ENCODE measurements at regions not wholly inside any gene's neighbourhood (a gene's known extent, or its start where the extent isn't known, plus 50 kb on each side); places are given as distances from the start of the nearest gene placed in this dataset.

- in situ Hi-C loops (cut with HindIII; ENCODE audit: low sequenced_read_pairs) = no loop called here
Observed at GRCh38 chr1:63034256-63034655, 250.3 kb downstream of the ATG4C start.

DNA sequence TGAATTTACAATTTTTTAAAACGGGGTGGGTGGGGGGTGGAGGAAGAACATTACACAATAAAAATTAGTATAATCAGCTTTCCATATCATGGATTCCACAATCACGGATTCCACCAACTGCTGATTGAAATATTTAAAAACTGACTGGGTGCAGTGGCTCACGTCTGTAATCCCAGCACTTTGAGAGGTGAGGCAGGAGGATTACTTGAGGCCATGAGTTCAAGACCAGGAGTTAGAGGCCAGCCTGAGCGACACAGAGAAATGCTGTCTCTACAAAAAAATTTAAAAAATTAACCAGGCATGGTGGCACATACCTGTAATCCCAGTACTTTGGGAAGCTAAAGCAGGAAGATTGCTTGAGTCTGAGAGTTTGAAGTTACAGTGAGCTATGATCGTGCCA is 254.7 kb downstream of the ATG4C start:
- in situ Hi-C loops (cut with HindIII; ENCODE audit: low sequenced_read_pairs) = no loop called here

DNA sequence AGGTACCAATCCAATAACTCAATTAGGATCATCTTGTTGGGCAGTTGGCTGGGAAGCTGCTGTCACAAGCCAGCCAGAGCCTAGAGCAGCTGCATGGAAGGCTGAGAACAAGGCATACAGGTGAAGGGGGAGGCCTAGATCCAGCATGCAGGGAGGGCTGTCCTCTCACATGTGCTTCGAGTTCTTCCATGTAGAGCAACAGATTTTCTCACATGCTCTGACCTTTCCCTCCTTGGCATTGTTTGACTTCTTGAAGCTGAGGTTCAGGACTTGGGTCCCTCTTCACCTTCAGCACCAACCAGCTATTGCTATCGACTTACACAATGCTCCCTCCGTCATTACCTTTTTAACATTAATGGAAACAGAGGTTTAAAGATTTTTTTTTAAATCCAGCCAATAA is 257.7 kb downstream of the ATG4C start:
- in situ Hi-C loops (cut with HindIII; ENCODE audit: low sequenced_read_pairs) = no loop called here

- in situ Hi-C loops (cut with HindIII; ENCODE audit: low sequenced_read_pairs) = no loop called here
Observed at GRCh38 chr1:63042278-63042677, 258.3 kb downstream of the ATG4C start.

DNA sequence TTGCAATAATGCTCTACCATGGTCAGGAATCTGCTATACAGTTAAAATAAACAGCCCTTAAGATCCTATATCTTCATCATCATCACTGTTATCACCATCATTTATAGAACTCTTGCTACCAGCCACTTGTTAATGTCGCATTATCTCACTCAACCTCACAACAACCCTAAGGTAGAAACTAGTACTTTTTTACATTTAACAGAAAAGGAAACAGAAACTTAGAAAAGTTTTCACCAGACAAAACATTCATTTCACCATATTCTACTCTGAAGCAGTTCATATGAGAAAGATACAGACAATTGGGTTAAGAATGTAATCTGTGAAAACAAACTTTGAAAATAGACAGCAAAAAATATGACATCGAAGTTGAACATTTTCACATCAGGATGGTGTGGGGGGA is 262.6 kb downstream of the ATG4C start:
- in situ Hi-C loops (cut with HindIII; ENCODE audit: low sequenced_read_pairs) = no loop called here

GRCh38 chr1:63049135-63049534 is 265.2 kb downstream of the ATG4C start:
- in situ Hi-C loops (cut with HindIII; ENCODE audit: low sequenced_read_pairs) = no loop called here

GRCh38 chr1:63051356-63051755 is 267.4 kb downstream of the ATG4C start:
- in situ Hi-C loops (cut with HindIII; ENCODE audit: low sequenced_read_pairs) = no loop called here

- in situ Hi-C loops (cut with HindIII; ENCODE audit: low sequenced_read_pairs) = no loop called here
Observed at GRCh38 chr1:63051886-63052285, 268.0 kb downstream of the ATG4C start.

DNA sequence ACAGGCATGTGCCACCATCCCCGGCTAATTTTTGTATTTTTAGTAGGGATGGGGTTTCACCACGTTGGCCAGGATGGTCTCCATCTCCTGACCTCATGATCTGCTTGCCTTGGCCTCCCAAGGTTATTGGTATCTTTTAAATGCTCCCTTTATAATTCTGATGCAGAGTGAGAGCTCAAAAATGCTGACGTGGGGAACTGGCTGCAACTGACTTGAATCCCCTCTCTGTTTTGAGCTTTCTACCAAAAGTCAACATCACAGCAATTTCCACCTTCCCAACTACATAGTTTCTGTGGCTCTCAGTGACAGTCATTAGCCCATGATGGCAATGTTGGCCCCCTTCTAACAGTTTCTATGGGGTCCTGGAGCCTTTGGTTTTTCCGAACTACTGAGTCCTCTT is 268.2 kb upstream of the FOXD3 start:
- in situ Hi-C loops (cut with HindIII; ENCODE audit: low sequenced_read_pairs) = no loop called here

- in situ Hi-C loops (cut with HindIII; ENCODE audit: low sequenced_read_pairs) = no loop called here
Observed at GRCh38 chr1:63063367-63063766, 259.0 kb upstream of the FOXD3 start.

GRCh38 chr1:63064135-63064534 is 258.2 kb upstream of the FOXD3 start:
- in situ Hi-C loops (cut with HindIII; ENCODE audit: low sequenced_read_pairs) = no loop called here

DNA sequence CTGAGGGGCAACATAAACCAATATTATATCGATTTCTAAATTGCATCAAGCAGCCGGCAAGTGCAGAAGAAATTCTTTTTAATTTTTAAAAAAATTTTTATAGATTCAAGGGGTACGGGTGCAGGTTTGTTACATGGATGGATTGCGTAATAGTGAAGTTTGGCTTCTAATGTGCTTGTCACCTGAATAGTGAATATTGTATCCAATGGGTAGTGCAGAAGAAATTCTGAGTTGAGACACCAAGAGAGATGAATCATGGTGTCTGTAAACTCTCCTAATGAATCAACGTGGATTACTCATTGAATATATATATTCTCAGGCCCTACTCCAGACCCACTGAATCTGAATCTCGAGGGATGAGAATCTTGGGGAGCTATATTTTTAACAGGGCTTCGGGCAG is 253.7 kb upstream of the FOXD3 start:
- in situ Hi-C loops (cut with HindIII; ENCODE audit: low sequenced_read_pairs) = no loop called here

- in situ Hi-C loops (cut with HindIII; ENCODE audit: low sequenced_read_pairs) = no loop called here
Observed at GRCh38 chr1:63069214-63069613, 253.2 kb upstream of the FOXD3 start.

GRCh38 chr1:63073309-63074306 is 248.8 kb upstream of the FOXD3 start:
- in situ Hi-C loops (cut with HindIII; ENCODE audit: low sequenced_read_pairs) = no loop called here

DNA sequence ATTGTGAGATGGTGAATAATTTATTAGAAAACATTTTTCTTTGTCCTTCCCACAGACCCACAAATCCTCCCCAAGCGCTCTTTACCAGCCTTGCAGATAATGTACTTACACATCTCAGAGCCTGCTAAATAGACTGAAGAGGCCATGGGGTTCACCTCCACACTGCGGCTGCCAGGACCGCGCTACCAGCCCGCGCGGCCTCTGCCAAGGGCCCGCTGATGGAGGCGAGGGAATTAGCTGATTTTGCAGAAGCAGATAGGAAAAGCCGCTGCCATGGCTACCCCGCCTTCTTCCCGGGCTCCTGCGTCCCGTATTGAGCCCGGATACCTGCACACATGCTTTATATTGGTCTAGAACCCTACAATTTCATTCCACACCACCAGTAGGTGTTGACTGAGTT is 248.0 kb upstream of the FOXD3 start:
- in situ Hi-C loops (cut with HindIII; ENCODE audit: low sequenced_read_pairs) = no loop called here

DNA sequence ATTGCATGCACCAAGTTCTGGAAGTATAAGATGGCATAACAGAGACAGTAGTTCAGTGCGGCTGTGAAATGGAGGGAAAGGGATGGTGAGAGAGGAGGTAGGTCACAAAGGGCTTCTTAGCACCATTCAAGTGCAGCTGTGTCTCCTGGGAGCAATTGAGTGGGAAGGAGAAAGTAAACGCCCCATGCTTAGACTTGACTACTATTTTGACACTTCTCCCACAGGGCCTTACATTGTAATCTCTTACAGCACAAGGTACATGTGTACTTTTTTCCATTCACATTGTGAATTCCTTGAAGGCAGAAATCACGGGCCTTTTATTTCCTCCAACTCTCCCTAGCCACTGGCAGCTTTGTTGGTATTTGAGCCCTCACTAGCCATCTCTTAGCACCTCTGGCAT is 239.6 kb upstream of the FOXD3 start:
- in situ Hi-C loops (cut with HindIII; ENCODE audit: low sequenced_read_pairs) = no loop called here

- in situ Hi-C loops (cut with HindIII; ENCODE audit: low sequenced_read_pairs) = no loop called here
Observed at GRCh38 chr1:63087966-63088365, 234.4 kb upstream of the FOXD3 start.

- in situ Hi-C loops (cut with HindIII; ENCODE audit: low sequenced_read_pairs) = no loop called here
Observed at GRCh38 chr1:63099188-63099587, 223.2 kb upstream of the FOXD3 start.

GRCh38 chr1:63101336-63101735 is 221.0 kb upstream of the FOXD3 start:
- in situ Hi-C loops (cut with HindIII; ENCODE audit: low sequenced_read_pairs) = no loop called here

DNA sequence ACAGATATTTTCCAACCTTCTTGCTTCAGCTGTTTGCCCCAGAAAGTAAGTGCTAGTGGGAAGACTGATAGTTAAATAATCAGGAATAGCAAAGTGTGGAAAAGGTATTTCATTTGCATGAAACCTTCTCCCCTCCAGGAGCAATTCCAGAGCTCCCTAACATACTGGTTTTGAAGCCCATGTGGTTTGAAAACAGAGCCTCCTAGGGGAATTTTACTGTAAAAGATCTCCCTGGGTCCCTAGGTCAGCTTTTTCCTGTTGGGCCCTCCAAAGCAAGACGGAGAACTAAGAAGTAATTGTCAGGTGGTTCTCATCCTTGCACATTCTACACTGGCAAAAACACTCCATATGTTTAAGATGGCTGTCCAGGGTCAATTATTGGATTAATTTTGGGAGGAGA is 218.7 kb upstream of the FOXD3 start:
- in situ Hi-C loops (cut with HindIII; ENCODE audit: low sequenced_read_pairs) = no loop called here

GRCh38 chr1:63107066-63107465 is 215.3 kb upstream of the FOXD3 start:
- in situ Hi-C loops (cut with HindIII; ENCODE audit: low sequenced_read_pairs) = no loop called here

DNA sequence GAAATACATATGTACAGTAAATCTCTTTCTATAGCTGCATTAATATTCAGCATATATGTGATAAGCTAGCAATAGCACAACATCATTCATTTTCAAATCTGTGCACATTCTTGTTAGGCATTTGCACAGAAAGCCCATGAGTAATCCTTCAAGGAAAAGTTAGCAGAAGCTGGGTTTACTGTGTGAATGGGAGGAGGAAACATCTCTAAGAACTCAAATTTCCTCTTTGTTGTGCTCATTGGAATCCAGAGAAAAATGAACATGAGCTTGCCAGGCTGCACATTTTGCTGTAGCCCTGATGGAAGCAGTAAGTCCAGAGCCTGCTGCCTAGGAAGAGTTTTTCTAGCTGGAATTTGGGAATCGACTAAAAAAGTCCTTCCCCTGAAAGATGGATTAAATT is 214.2 kb upstream of the FOXD3 start:
- in situ Hi-C loops (cut with HindIII; ENCODE audit: low sequenced_read_pairs) = no loop called here

All from DLD1 (cell line).